AG09309 (cell line): ENCODE measurements at regions not wholly inside any gene's neighbourhood (a gene's known extent, or its start where the extent isn't known, plus 50 kb on each side); places are given as distances from the start of the nearest gene placed in this dataset.

Experiments
- DNase-seq: peaks from one replicate; pipeline ENCODE4 v3.0.0-alpha.2; 2010; ENCODE audit warnings: low read depth
- H3K4me3 ChIP-seq: 2 replicates; pipeline ENCODE4 v1.5.1; 2011; ENCODE audit warnings: mild to moderate bottlenecking, low read depth, low read length, moderate library complexity; ENCODE audit not compliant: control insufficient read depth
- CTCF ChIP-seq: IDR thresholded peaks from 2 replicates; pipeline ENCODE4 v1.5.1; 2011; ENCODE audit warnings: mild to moderate bottlenecking, low read depth, low read length, inconsistent platforms; ENCODE audit not compliant: insufficient read depth, control insufficient read depth; ENCODE audit errors: missing control alignments

DNA sequence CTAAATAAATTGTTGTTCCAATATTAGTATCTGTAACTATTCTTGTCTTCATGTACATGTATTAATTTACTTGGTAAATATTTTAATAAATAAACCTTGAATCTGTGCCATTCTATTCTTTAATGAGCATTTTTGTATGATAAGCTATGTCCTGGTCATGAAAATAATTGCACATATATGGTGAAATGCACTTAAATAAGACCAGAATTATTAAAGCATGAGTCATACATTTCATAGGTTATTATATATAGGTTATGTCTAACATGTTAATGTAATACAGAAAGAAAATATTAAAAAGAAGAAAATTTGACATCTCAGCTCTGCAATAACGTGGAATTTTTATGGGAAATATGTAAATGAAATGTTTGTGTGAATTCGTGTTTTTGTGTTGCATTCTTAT is 1168.1 kb downstream of the TAF11L14 start:
- no peak overlapping the region for H3K4me3 ChIP-seq
- TF ChIP-seq CTCF = no peak
- DNase-seq = no peak

GRCh38 chr5:18805376-18805775 is 1171.1 kb downstream of the TAF11L14 start:
- no peak overlapping the region for H3K4me3 ChIP-seq
- no peak for TF ChIP-seq CTCF
- DNase-seq = no peak

DNA sequence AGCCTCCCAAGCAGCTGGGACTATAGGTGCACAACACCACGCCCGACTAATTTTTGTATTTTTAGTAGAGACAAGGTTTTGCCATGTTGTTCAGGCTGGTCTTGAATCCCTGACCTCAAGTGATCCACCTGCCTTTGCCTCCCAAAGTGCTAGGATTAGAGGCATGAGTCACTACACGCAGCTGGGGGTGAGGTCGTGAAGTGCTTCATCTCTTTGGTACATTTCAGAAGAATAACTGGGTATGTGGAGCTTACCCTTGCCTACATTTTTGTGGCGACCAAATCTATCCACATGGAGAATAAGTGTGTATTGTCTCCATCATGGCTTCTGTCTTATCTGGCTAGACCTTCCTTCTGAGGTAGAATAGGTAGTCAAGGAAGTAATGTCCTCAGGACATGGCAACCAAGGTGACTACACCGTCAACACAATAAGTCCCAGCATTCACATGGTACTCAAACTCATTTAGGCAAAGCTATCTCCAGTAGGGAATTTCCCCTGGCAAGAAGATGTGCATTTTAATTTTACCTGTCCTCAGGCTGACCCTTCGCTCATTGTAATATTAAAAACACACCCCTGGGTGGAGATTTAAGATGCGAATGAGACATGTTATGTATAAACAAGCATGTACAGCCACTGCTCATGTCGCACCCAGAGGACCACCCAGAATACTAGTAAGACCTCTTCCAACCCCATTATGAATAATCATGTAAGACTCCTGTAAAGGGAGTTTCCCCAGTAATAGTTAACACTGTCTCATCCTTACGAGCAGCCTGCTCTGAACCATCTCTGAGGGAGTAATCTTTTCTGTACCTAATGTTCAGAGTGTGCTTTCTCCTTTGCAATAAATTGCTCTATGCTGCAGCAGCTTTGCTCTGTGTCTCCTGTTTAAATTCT is 1173.2 kb downstream of the TAF11L14 start:
- DNase-seq = no peak
- no peak overlapping the region for H3K4me3 ChIP-seq
- no peak for TF ChIP-seq CTCF

DNA sequence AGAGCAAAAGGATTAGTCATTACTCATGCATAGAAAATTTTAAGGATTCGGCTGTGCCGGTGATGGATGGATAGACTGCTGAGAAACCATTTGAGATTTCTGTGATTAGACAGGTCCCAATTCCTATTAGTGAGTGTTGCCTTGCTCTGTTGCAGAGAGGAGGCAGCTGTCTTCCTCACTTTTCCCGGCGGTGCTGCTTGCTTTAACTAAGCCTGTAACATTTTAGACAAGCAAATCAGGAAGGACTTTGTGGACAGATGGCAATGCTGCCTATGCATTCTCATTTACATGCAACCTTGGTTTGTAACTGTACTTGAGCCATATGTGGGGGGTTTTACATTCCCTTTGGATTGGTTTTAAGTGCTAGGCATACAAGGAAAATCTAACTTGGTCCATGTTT is 1176.3 kb downstream of the CDH18 start:
- no peak overlapping the region for H3K4me3 ChIP-seq
- TF ChIP-seq CTCF = no peak
- DNase-seq = no peak

GRCh38 chr5:18828351-18828750 is 1159.6 kb downstream of the CDH18 start:
- no peak for DNase-seq
- H3K4me3 ChIP-seq = no peak overlapping the region
- no peak for TF ChIP-seq CTCF

GRCh38 chr5:18829539-18829938 is 1158.5 kb downstream of the CDH18 start:
- H3K4me3 ChIP-seq = no peak overlapping the region
- DNase-seq = no peak
- TF ChIP-seq CTCF = no peak

- TF ChIP-seq CTCF = no peak
- DNase-seq = no peak
Measured at GRCh38 chr5:18850216-18850615, 1137.8 kb downstream of the CDH18 start.

More at GRCh38 chr5:18850216-18850615, 1137.8 kb downstream of the CDH18 start:
- H3K4me3 ChIP-seq = no peak overlapping the region
